ENCODE measurements at regions not wholly inside any gene's neighbourhood (a gene's known extent, or its start where the extent isn't known, plus 50 kb on each side); places are given as distances from the start of the nearest gene placed in this dataset.

GRCh38 chr1:34645109-34645688, 109.6 kb upstream of the GJB5 start:
- no peak overlapping the region for H3K4me3 ChIP-seq (replicated peaks in 1 of 3; ENCODE audit: insufficient read depth in 1 of 3, low read depth in 1 of 3, low read length in 3 of 3)
- no TSS peak for BruUV-seq (replicated peaks)
- H3K27ac ChIP-seq (ENCODE audit: insufficient read depth, low read depth, low read length), result no peak overlapping the region
- intact Hi-C loops (cut with micrococcal nuclease), result no loop called here
- H3K4me1 ChIP-seq (ENCODE audit: control insufficient read depth, extremely low read depth, insufficient read depth, low read length), result no peaks in the 10 kb centered on the region
- no peak overlapping the region for H3K4me2 ChIP-seq (ENCODE audit: insufficient read depth, low read length)
- no peaks in the 10 kb centered on the region for H3K79me2 ChIP-seq (ENCODE audit: control insufficient read depth, insufficient read depth, low read length)
- no peak overlapping the region for H3K9ac ChIP-seq (replicated peaks; ENCODE audit: extremely low read depth, insufficient read depth, low read length)
- FAIRE-seq, result no peak
- CTCF ChIA-PET, result no interaction called here
- H4K20me1 ChIP-seq (replicated peaks; ENCODE audit: control insufficient read depth, extremely low read depth, insufficient read depth, low read length), result no peaks in the 10 kb centered on the region
- no peak for TF ChIP-seq EZH2 (IDR thresholded peaks at IDR 0.05; ENCODE audit: borderline replicate concordance, low read depth, low read length, severe bottlenecking)
- no peak for TF ChIP-seq MAX (IDR thresholded peaks at IDR 0.05; ENCODE audit: insufficient read depth, insufficient read length)
- TF ChIP-seq POLR2A (IDR thresholded peaks at IDR 0.05; ENCODE audit: low read depth, low read length), result no peak
- TF ChIP-seq GATA2 (IDR thresholded peaks at IDR 0.05; ENCODE audit: insufficient read depth, insufficient read length, low read depth, low read length), result no peak
- TF ChIP-seq JUN (IDR thresholded peaks at IDR 0.05; ENCODE audit: borderline replicate concordance, insufficient read depth, insufficient read length, low read depth), result no peak
- TF ChIP-seq CTCF (IDR thresholded peaks at IDR 0.05; ENCODE audit: extremely low read depth in 1 of 2, insufficient read depth in 1 of 2, low read depth in 1 of 2, low read length in 2 of 2), result no peak
- no peak for TF ChIP-seq POLR2AphosphoS5 (IDR thresholded peaks at IDR 0.05; ENCODE audit: insufficient read depth, low read depth, low read length)
- TF ChIP-seq FOS (IDR thresholded peaks at IDR 0.05; ENCODE audit: borderline replicate concordance, insufficient read depth, low read length), result no peak
- no peak for TF ChIP-seq MYC (IDR thresholded peaks at IDR 0.05; ENCODE audit: low read depth, low read length)
- no peak overlapping the region for H2AFZ ChIP-seq (ENCODE audit: low read depth, low read length)
- H3K9me1 ChIP-seq (replicated peaks; ENCODE audit: control insufficient read depth, extremely low read depth, insufficient read depth, low read length), result no peaks in the 10 kb centered on the region
- H3K36me3 ChIP-seq (ENCODE audit: control insufficient read depth in 2 of 2, extremely low read depth in 1 of 2, insufficient read depth in 2 of 2, low read length in 2 of 2), result no peaks in the 10 kb centered on the region
- dilution Hi-C loops (cut with MboI; ENCODE audit: extremely low pct_ligation_motif_present, low sequenced_read_pairs), result no loop called here
- H3K27me3 ChIP-seq (ENCODE audit: control insufficient read depth in 2 of 2, insufficient read depth in 2 of 2, low read length in 2 of 2), result no peaks in the 10 kb centered on the region
- no peaks in the 10 kb centered on the region for H3K9me3 ChIP-seq (replicated peaks; ENCODE audit: control insufficient read depth, insufficient read depth, low read length)
- POLR2A ChIA-PET, result no interaction called here
- DNase-seq (ENCODE audit: low read depth, low spot score), result no peak

Data from endothelial cell of umbilical vein (primary cell).